ENCODE measurements at regions not wholly inside any gene's neighbourhood (a gene's known extent, or its start where the extent isn't known, plus 50 kb on each side); places are given as distances from the start of the nearest gene placed in this dataset.

GRCh38 chr1:30229557-30229956, 493.8 kb downstream of the MATN1 start:
- DNase-seq, result no peak
- H3K27ac Mint-ChIP-seq, result no peak overlapping the region
- H3K4me1 Mint-ChIP-seq (ENCODE audit: low read depth), result no peaks in the 10 kb centered on the region
- peaks cover 4% of the 10 kb centered on the region for H3K27me3 Mint-ChIP-seq (ENCODE audit: insufficient read depth)
- no peak overlapping the region for H3K4me3 Mint-ChIP-seq
- peaks cover 44% of the 10 kb centered on the region for H3K9me3 Mint-ChIP-seq
- TF ChIP-seq CTCF (IDR thresholded peaks at IDR 0.05), result no peak
- no peaks in the 10 kb centered on the region; the same call in 1 of the 2 replicates for H3K36me3 Mint-ChIP-seq (ENCODE audit: low read depth)

GRCh38 chr1:30226648-30227047, 496.7 kb downstream of the MATN1 start:
- Mint-ChIP-seq H3K4me3 (no peak overlapping the region), H3K36me3 (ENCODE audit: low read depth) (no peaks in the 10 kb centered on the region; the same call in 1 of the 2 replicates), H3K27me3 (ENCODE audit: insufficient read depth) (peaks cover 4% of the 10 kb centered on the region), H3K4me1 (ENCODE audit: low read depth) (no peaks in the 10 kb centered on the region), H3K9me3 (peaks cover 42% of the 10 kb centered on the region), H3K27ac (no peak overlapping the region)
- no peak for TF ChIP-seq CTCF (IDR thresholded peaks at IDR 0.05)
- DNase-seq, result no peak

- Mint-ChIP-seq H3K27ac (no peak overlapping the region), H3K9me3 (peaks cover 36% of the 10 kb centered on the region), H3K4me1 (ENCODE audit: low read depth) (no peaks in the 10 kb centered on the region), H3K27me3 (ENCODE audit: insufficient read depth) (peaks cover 4% of the 10 kb centered on the region), H3K36me3 (ENCODE audit: low read depth) (no peaks in the 10 kb centered on the region; the same call in 1 of the 2 replicates), H3K4me3 (no peak overlapping the region)
- no peak for TF ChIP-seq CTCF (IDR thresholded peaks at IDR 0.05)
- DNase-seq, result no peak
Measured at GRCh38 chr1:30225357-30225756, 498.0 kb downstream of the MATN1 start.

- DNase-seq, result no peak
- Mint-ChIP-seq H3K9me3 (peaks cover 41% of the 10 kb centered on the region), H3K27ac (no peak overlapping the region), H3K4me1 (ENCODE audit: low read depth) (no peaks in the 10 kb centered on the region), H3K4me3 (no peak overlapping the region), H3K27me3 (ENCODE audit: insufficient read depth) (peaks cover 2% of the 10 kb centered on the region), H3K36me3 (ENCODE audit: low read depth) (no peaks in the 10 kb centered on the region; the same call in 1 of the 2 replicates)
- TF ChIP-seq CTCF (IDR thresholded peaks at IDR 0.05), result no peak
Measured at GRCh38 chr1:30219675-30220074, 503.7 kb downstream of the MATN1 start.

GRCh38 chr1:30218438-30218837, 504.9 kb downstream of the MATN1 start:
- Mint-ChIP-seq H3K9me3 (peaks cover 42% of the 10 kb centered on the region), H3K36me3 (ENCODE audit: low read depth) (no peaks in the 10 kb centered on the region), H3K27ac (no peak overlapping the region), H3K4me1 (ENCODE audit: low read depth) (no peaks in the 10 kb centered on the region), H3K4me3 (no peak overlapping the region), H3K27me3 (ENCODE audit: insufficient read depth) (peaks cover 2% of the 10 kb centered on the region; the same call in 1 of the 2 replicates)
- DNase-seq, result no peak
- TF ChIP-seq CTCF (IDR thresholded peaks at IDR 0.05), result no peak

GRCh38 chr1:30216602-30217001, 506.8 kb downstream of the MATN1 start:
- Mint-ChIP-seq H3K4me1 (ENCODE audit: low read depth) (no peaks in the 10 kb centered on the region), H3K4me3 (no peak overlapping the region), H3K9me3 (peaks cover 39% of the 10 kb centered on the region), H3K27ac (no peak overlapping the region), H3K27me3 (ENCODE audit: insufficient read depth) (peaks cover 2% of the 10 kb centered on the region; the same call in 1 of the 2 replicates), H3K36me3 (ENCODE audit: low read depth) (no peaks in the 10 kb centered on the region)
- no peak for TF ChIP-seq CTCF (IDR thresholded peaks at IDR 0.05)
- no peak for DNase-seq

Measured in HFFc6 (cell line).